Thyroid gland (tissue), 4 donors: ENCODE measurements at regions not wholly inside any gene's neighbourhood (a gene's known extent, or its start where the extent isn't known, plus 50 kb on each side); places are given as distances from the start of the nearest gene placed in this dataset.

Experiments
- POLR2A ChIP-seq, 2 donors: fragments of 450-650 bp; IDR thresholded peaks; one replicate each; pipeline ENCODE4 v1.6.1; 2017; ENCODE audit warnings: antibody characterized with exemption in 2 of 2, mild to moderate bottlenecking in 2 of 2, moderate library complexity in 1 of 2
- TF ChIP-seq, protein P1 (sequence below), 6 experiments: fragments of 200-600 bp in 3 of 6; fragments of 450-650 bp in 3 of 6; sonication (generic) in 3 of 6; IDR thresholded peaks; one replicate each; pipeline ENCODE4 v1.5.1; 2016 to 2019; ENCODE audit warnings: antibody characterized with exemption in 6 of 6, mild to moderate bottlenecking in 2 of 6, inconsistent platforms in 1 of 6, moderate library complexity in 1 of 6

DNA sequence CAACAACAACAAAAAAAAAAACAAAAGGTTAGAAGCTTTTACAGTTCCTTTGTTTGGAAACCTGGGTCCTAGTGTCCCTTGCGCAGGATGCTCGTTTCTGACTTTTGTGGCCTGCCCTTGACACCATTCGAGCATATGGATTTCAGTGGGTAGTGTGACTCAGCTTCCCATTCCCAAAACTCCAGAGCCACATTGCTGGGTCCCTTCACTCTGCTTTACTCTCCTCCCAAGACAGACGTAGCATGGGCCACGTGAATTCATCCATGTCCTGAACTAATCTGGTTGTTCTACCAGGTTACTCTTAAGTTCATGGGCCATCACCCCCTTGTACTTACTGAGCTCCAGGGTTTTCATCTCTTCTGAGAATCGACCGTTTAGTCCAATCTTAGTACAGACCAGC lies 68.0 kb upstream of the MAX start:
- TF ChIP-seq, protein P1, sequence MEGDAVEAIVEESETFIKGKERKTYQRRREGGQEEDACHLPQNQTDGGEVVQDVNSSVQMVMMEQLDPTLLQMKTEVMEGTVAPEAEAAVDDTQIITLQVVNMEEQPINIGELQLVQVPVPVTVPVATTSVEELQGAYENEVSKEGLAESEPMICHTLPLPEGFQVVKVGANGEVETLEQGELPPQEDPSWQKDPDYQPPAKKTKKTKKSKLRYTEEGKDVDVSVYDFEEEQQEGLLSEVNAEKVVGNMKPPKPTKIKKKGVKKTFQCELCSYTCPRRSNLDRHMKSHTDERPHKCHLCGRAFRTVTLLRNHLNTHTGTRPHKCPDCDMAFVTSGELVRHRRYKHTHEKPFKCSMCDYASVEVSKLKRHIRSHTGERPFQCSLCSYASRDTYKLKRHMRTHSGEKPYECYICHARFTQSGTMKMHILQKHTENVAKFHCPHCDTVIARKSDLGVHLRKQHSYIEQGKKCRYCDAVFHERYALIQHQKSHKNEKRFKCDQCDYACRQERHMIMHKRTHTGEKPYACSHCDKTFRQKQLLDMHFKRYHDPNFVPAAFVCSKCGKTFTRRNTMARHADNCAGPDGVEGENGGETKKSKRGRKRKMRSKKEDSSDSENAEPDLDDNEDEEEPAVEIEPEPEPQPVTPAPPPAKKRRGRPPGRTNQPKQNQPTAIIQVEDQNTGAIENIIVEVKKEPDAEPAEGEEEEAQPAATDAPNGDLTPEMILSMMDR (IDR thresholded peaks at IDR 0.05), result no peak
- no peak for TF ChIP-seq POLR2A (IDR thresholded peaks at IDR 0.05)
